ENCODE measurements at regions not wholly inside any gene's neighbourhood (a gene's known extent, or its start where the extent isn't known, plus 50 kb on each side); places are given as distances from the start of the nearest gene placed in this dataset.

- DNase-seq, result no peak
These were observed 527.0 kb downstream of the CDH26 start for GRCh38 chr20:60485012-60485760.

- DNase-seq, result no peak
These were observed 528.1 kb downstream of the CDH26 start for GRCh38 chr20:60486315-60486714.

GRCh38 chr20:60486937-60487336 lies 528.7 kb downstream of the CDH26 start:
- DNase-seq, result no peak

- DNase-seq, result no peak
These were observed 532.2 kb downstream of the CDH26 start for GRCh38 chr20:60490217-60491050.

- DNase-seq, result no peak
These were observed 532.9 kb downstream of the CDH26 start for GRCh38 chr20:60491051-60491581.

GRCh38 chr20:60494476-60494875 lies 536.3 kb downstream of the CDH26 start:
- no peak for DNase-seq

GRCh38 chr20:60497298-60498035 lies 539.2 kb downstream of the CDH26 start:
- DNase-seq, result no peak

GRCh38 chr20:60500038-60500701 lies 541.9 kb downstream of the CDH26 start:
- no peak for DNase-seq

- no peak for DNase-seq
These were observed 542.8 kb downstream of the CDH26 start for GRCh38 chr20:60501048-60501447.

- no peak for DNase-seq
These were observed 544.7 kb downstream of the CDH26 start for GRCh38 chr20:60502881-60503280.

- DNase-seq, result no peak
These were observed 547.2 kb downstream of the CDH26 start for GRCh38 chr20:60505423-60505822.

GRCh38 chr20:60506061-60506460 lies 547.8 kb downstream of the CDH26 start:
- DNase-seq, result no peak

GRCh38 chr20:60507087-60507694 lies 549.0 kb downstream of the CDH26 start:
- no peak for DNase-seq

GRCh38 chr20:60509407-60509806 lies 551.2 kb downstream of the CDH26 start:
- DNase-seq, result no peak

- no peak for DNase-seq
These were observed 552.1 kb downstream of the CDH26 start for GRCh38 chr20:60510356-60510755.

- no peak for DNase-seq
These were observed 554.2 kb downstream of the CDH26 start for GRCh38 chr20:60512443-60512842.

- no peak for DNase-seq
These were observed 554.9 kb downstream of the CDH26 start for GRCh38 chr20:60513141-60513540.

GRCh38 chr20:60516442-60516841 lies 558.2 kb downstream of the CDH26 start:
- DNase-seq, result no peak

- DNase-seq, result no peak
These were observed 559.8 kb downstream of the CDH26 start for GRCh38 chr20:60518022-60518421.

- DNase-seq, result no peak
These were observed 567.2 kb downstream of the CDH26 start for GRCh38 chr20:60525397-60525796.

- DNase-seq, result no peak
These were observed 569.4 kb downstream of the CDH26 start for GRCh38 chr20:60527656-60528055.

GRCh38 chr20:60528141-60528540 lies 569.9 kb downstream of the CDH26 start:
- no peak for DNase-seq
